Natural killer cell treated with Interleukin-12 subunit alpha and Interleukin-12 subunit beta and Interleukin-15 and Interleukin-18, amount 100 ng/mL, for 72 hours (primary cell): ENCODE measurements at regions not wholly inside any gene's neighbourhood (a gene's known extent, or its start where the extent isn't known, plus 50 kb on each side); places are given as distances from the start of the nearest gene placed in this dataset.

Experiments used
- ATAC-seq, 2 donors: fragments of 150-1000 bp; cut with Tn5 transposase in 1 of 2; sonication (Bioruptor Pico), chemical (Tn5 transposase) in 1 of 2; 2 replicates each; pipeline ENCODE4 v1.10.0; 2021
- DNase-seq: peaks from one replicate; pipeline ENCODE4 v3.0.0; 2022; ENCODE audit warnings: low spot score
- H3K27ac Mint-ChIP-seq, 2 donors: 1 replicate in 1 of 2; 2 replicates in 1 of 2; pipeline ENCODE4 v1.8.0; 2022; ENCODE audit warnings: mixed read lengths in 2 of 2, mild to moderate bottlenecking in 1 of 2, moderate library complexity in 1 of 2
- H3K27me3 Mint-ChIP-seq, 2 donors: 1 replicate in 1 of 2; 2 replicates in 1 of 2; pipeline ENCODE4 v1.8.0; 2022; ENCODE audit warnings: mixed read lengths in 2 of 2
- H3K36me3 Mint-ChIP-seq: one replicate; pipeline ENCODE4 v1.8.0; 2022; ENCODE audit warnings: mixed read lengths
- H3K4me1 Mint-ChIP-seq, 2 donors: 1 replicate in 1 of 2; 2 replicates in 1 of 2; pipeline ENCODE4 v1.8.0; 2022; ENCODE audit warnings: low read depth in 2 of 2, mixed read lengths in 2 of 2, mild to moderate bottlenecking in 1 of 2
- H3K4me3 Mint-ChIP-seq: one replicate; pipeline ENCODE4 v1.8.0; 2022; ENCODE audit warnings: mixed read lengths
- H3K9me3 Mint-ChIP-seq: 2 replicates; pipeline ENCODE4 v1.8.0; 2022; ENCODE audit warnings: mixed read lengths

DNA sequence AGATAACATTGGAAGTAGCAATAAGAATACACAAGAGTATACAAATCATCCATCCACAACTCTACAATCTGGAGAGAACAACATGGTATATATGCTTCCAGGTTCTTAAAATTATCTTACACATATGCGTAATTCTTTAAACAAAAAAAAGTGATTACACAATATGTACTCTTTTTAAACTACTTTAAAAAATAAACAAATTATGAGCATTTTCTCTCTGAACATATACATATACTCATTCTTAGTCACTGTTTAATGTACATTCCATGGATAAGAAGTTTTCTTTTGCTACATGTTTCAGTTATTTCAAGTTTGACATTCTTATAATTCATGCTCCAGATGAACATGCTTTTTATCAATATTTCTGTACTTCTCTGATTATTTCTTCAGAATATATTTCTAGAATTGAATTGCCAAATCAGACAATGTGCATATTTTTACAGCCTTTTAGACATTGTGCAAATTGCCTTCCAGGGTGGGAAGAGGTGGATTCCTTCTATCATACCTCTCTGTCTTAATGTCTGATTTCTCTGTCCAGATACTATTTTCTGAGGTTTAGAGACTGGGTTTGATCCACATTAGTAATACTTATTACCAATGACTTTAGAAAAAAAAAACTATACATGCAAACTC, 551.6 kb downstream of the METTL15 start:
- Mint-ChIP-seq H3K9me3 (peaks cover 10% of the 10 kb centered on the region), H3K4me3 (no peak overlapping the region), H3K27me3 (no peaks in the 10 kb centered on the region), H3K36me3 (no peaks in the 10 kb centered on the region), H3K27ac (no peak overlapping the region), H3K4me1 (no peaks in the 10 kb centered on the region)
- ATAC-seq (no peak), DNase-seq (no peak)

DNA sequence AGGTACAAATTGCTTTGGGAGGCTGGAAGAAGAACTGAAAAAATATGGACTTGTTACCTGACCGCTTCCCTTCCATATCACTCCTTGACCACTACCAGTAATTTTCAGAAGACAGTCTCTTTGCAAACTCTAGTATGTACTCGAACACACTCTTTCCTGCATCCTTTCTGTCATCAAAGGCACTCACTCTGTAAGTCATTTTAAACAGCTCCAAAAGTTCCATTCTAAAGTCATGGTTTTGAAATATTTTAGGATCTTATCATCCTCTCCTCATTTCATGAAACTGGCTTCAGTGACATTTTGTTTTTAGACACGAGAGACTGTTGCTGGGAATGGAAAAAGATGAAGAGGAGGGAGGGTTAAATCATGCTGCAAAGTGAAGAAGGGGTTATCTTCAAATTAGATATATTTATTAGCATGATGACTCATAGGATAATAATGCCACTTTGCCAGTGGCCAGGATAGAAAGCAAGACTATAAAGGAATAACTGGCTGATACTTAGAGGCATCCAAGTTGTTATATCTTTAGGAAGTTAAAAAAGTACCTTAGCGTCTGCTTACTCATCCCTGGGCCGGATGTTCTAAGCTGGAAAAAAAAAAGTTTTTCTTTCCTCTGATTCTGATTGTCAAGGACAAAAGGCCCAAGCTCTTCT, 549.3 kb downstream of the METTL15 start:
- H3K4me1 Mint-ChIP-seq: no peaks in the 10 kb centered on the region
- H3K27ac Mint-ChIP-seq: no peak overlapping the region
- DNase-seq (no peak), ATAC-seq (no peak)
- H3K4me3 Mint-ChIP-seq: no peak overlapping the region
- peaks cover 3% of the 10 kb centered on the region for H3K9me3 Mint-ChIP-seq
- H3K27me3 Mint-ChIP-seq: no peaks in the 10 kb centered on the region
- H3K36me3 Mint-ChIP-seq: no peaks in the 10 kb centered on the region

DNA sequence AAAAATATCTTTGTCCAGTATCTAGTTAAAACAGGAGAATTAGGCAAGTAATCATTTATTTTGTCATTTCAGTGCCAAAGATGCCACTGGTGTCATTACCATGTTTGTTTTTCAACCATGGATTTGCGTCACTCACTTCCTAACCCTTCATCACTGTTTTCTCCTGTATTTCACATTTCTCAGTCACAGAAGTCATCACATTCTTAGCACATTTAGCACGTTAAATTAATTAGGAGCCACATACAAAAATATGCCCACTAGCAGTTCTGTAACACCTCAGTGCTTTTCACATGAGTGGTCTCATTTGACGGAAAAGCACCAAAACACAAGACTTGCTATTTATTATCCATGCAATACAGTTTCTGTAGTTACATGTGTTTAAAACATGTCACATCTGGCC, 546.0 kb downstream of the METTL15 start:
- DNase-seq (no peak), ATAC-seq (no peak)
- H3K27ac Mint-ChIP-seq: no peak overlapping the region
- H3K9me3 Mint-ChIP-seq: no peaks in the 10 kb centered on the region
- no peaks in the 10 kb centered on the region for H3K36me3 Mint-ChIP-seq
- no peaks in the 10 kb centered on the region for H3K4me1 Mint-ChIP-seq
- no peak overlapping the region for H3K4me3 Mint-ChIP-seq
- H3K27me3 Mint-ChIP-seq: no peaks in the 10 kb centered on the region

DNA sequence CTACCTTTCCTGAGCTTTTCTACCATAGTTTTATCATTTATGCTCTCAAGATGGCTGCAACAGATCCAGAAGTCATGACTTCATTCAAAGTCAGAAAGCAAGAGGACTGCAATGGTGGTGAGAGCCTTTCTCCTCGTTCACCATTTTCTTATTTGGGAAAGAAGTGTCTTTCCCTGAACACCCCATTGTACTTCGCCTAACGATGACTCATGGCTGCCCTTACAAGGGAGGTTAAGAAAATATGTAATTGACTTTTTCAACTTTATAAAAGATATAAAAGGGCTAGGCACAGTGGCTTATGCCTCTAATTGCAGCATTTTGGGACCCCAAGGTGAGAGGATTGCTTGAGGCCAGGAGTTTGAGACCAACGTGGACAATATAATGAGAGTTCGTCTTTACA, 541.7 kb downstream of the METTL15 start:
- Mint-ChIP-seq H3K27me3 (no peaks in the 10 kb centered on the region), H3K4me1 (no peaks in the 10 kb centered on the region), H3K9me3 (peaks cover 16% of the 10 kb centered on the region), H3K4me3 (no peak overlapping the region), H3K36me3 (no peaks in the 10 kb centered on the region), H3K27ac (no peak overlapping the region)
- ATAC-seq: no peak
- no peak for DNase-seq

DNA sequence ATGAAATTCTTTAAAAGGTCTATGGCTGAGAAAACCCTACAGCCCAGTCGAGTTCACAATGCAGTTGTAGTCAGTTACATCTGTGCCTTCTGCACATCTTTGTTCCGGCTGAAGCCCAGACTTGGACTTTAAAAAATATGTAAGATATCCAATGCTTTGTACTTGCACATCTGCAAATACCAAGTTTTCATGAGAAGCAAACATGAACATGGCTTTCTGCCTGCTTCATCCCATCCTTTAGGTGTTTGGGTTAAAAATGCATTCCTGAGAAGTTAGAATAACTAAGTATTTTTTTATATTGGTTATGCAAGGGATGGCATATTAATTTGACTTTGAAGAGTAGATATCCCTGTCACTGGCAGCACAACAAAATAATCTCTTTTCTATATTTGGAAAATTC, 528.4 kb downstream of the METTL15 start:
- DNase-seq: no peak
- no peak for ATAC-seq
- Mint-ChIP-seq H3K4me1 (no peaks in the 10 kb centered on the region), H3K27ac (no peak overlapping the region), H3K27me3 (no peaks in the 10 kb centered on the region), H3K36me3 (no peaks in the 10 kb centered on the region), H3K9me3 (peaks cover 4% of the 10 kb centered on the region), H3K4me3 (no peak overlapping the region)

DNA sequence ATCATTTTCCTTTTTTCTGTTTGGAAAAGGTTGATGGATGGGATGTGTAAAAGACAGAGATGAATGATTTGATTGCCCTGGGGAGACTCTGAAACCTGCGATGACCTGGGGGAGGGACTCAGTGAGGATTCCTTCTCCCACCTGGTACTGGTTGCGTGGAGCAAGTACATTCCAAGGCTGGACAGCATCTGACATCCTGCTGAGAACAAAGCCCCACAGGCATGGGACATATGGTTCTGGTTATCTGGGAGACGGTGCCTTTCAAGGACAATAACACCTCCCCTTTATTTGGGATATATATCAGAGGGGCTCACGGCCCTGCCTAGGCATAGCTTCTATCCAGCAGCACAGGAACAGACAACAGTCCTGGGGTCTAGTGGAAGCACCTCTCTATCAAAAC, 527.8 kb downstream of the METTL15 start:
- no peaks in the 10 kb centered on the region for H3K4me1 Mint-ChIP-seq
- H3K4me3 Mint-ChIP-seq: no peak overlapping the region
- peaks cover 4% of the 10 kb centered on the region for H3K9me3 Mint-ChIP-seq
- no peak overlapping the region for H3K27ac Mint-ChIP-seq
- no peaks in the 10 kb centered on the region for H3K27me3 Mint-ChIP-seq
- H3K36me3 Mint-ChIP-seq: no peaks in the 10 kb centered on the region
- ATAC-seq (no peak), DNase-seq (no peak)

DNA sequence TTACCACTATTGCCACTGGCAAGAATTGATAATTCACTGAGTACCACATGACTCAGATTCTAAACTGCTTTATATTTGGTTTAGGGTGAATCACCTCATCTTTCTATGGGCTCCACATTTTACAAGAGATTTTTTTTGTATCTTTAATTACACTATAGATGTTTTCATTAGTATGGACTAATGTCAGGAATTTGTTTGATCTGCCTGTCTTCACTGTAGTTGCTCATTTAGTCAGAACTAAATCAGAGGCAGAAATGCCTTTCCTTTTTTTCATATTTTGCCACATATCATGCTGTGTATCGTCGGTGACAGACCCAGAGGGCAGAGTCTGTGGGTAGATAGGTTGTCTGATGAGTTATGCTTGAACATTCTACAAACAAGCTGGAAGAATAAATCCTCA, 524.1 kb downstream of the METTL15 start:
- peaks cover 4% of the 10 kb centered on the region for H3K9me3 Mint-ChIP-seq
- no peaks in the 10 kb centered on the region for H3K4me1 Mint-ChIP-seq
- H3K4me3 Mint-ChIP-seq: no peak overlapping the region
- H3K27me3 Mint-ChIP-seq: no peaks in the 10 kb centered on the region
- no peak for DNase-seq
- no peak overlapping the region for H3K27ac Mint-ChIP-seq
- H3K36me3 Mint-ChIP-seq: no peaks in the 10 kb centered on the region
- ATAC-seq: no peak

DNA sequence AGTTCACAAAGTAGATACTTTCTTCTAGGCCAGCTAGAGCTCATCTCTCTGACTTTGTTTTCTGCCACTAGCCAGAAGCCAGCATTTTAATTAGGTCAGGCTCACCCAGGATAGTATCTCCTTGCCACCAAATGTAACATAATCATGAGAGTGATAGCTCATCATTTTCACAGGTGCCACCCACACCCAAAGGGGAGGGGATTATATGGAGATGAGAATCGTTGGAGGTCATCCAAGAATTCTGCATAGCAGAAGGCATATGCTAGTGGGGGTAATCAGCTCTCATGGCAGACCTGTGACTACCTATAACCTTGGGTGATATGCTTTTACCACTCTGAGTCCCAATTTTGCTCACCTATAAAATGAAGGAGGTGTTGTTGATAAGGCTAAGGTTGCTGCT, 523.0 kb downstream of the METTL15 start:
- Mint-ChIP-seq H3K36me3 (no peaks in the 10 kb centered on the region), H3K27me3 (no peaks in the 10 kb centered on the region), H3K4me1 (no peaks in the 10 kb centered on the region), H3K27ac (no peak overlapping the region), H3K4me3 (no peak overlapping the region), H3K9me3 (peaks cover 4% of the 10 kb centered on the region)
- DNase-seq (no peak), ATAC-seq (no peak)

DNA sequence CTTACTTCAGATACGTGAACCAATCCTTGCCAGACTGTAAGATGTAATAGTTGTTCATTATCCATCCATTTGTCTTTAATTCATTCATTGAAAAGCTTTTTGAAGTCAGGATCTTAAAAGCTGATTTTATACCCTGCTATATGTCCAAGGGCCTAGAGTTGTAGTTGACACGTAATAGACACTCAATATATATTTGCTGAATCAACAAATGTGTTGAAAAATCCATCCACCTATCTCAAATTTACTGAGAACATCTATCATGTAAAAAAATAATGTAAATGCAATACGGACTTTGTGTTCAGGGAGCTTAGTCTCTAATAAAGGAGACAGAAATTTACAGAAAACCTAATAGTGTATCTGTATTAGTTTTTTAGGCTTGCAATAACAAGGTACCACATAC, 521.0 kb downstream of the METTL15 start:
- peaks cover 4% of the 10 kb centered on the region for H3K9me3 Mint-ChIP-seq
- no peaks in the 10 kb centered on the region for H3K4me1 Mint-ChIP-seq
- ATAC-seq (no peak), DNase-seq (no peak)
- H3K4me3 Mint-ChIP-seq: no peak overlapping the region
- no peak overlapping the region for H3K27ac Mint-ChIP-seq
- H3K36me3 Mint-ChIP-seq: no peaks in the 10 kb centered on the region
- H3K27me3 Mint-ChIP-seq: no peaks in the 10 kb centered on the region

DNA sequence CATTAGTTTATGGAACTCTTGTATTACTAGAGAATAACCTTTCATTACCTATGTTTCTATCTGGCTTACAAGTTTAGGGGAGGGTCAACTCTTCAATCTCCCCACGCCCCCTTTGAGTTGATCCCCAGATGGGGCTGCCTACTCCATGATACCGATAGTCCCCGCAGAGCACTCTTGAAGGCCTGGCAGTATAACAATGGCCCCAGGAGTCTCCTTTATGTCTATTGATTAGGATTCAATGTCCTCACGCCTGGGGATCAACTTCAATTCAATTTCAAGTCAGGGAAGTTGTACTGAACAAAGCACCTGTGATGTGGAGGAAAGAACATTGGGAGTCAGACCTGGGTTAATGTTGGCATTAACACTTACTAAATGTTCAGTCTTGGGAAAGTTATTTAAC, 520.2 kb downstream of the METTL15 start:
- H3K27me3 Mint-ChIP-seq: no peaks in the 10 kb centered on the region
- no peaks in the 10 kb centered on the region for H3K36me3 Mint-ChIP-seq

DNA sequence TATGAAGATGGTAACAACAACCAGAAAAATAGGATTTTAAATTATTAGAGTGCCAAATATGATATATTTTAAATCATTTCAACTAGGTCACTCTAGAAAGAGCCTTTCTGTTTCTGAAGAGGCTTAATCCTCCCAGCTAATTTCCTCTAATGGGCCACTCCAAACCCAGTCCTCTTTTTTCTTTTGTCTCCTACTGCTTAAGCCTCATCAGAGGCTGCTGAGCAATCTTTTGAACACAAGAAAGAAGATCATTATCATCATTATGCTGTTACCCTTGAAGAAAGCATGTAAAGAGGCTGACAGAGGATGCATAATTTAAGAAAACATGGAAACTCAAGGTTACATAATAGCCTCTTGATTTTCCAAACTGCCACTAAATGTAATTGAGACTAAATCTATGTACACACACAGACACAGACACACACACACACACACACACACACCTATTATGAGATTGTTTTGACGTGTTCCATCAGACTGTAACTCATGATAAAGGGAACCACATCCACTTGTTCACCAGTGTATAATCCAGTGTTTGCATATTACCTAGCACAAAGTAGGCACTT, 519.6 kb downstream of the METTL15 start:
- H3K4me3 Mint-ChIP-seq: no peak overlapping the region
- no peaks in the 10 kb centered on the region for H3K4me1 Mint-ChIP-seq
- H3K27ac Mint-ChIP-seq: no peak overlapping the region
- H3K36me3 Mint-ChIP-seq: no peaks in the 10 kb centered on the region
- peaks cover 3% of the 10 kb centered on the region for H3K9me3 Mint-ChIP-seq
- ATAC-seq: no peak
- H3K27me3 Mint-ChIP-seq: no peaks in the 10 kb centered on the region
- DNase-seq: no peak

More for the DNA sequence above, 520.2 kb downstream of the METTL15 start:
- DNase-seq (no peak), ATAC-seq (no peak)
- Mint-ChIP-seq H3K9me3 (peaks cover 6% of the 10 kb centered on the region), H3K4me3 (no peak overlapping the region), H3K4me1 (no peaks in the 10 kb centered on the region), H3K27ac (no peak overlapping the region)

DNA sequence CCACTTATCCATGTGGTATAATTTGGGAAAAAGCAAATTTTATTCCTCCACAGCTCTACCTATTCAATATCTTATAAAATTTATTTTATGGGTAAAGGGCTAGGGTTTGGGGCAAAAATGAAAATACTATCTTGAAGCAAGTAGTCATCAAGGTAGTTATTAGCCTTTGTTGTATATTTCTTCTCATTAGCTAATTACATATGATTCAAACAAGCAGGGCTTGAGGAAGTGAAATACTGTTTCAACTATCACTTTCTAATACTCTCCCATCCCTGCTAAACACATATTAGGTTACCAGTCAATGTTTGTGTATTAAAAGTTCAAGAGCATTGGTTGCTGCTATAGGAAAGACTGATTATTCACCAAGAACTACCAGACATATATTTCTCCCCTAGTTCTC, 517.3 kb downstream of the METTL15 start:
- ATAC-seq (no peak), DNase-seq (no peak)
- H3K27ac Mint-ChIP-seq: no peak overlapping the region
- no peak overlapping the region for H3K4me3 Mint-ChIP-seq
- H3K9me3 Mint-ChIP-seq: peaks cover 10% of the 10 kb centered on the region
- no peaks in the 10 kb centered on the region for H3K4me1 Mint-ChIP-seq
- H3K36me3 Mint-ChIP-seq: peaks cover 5% of the 10 kb centered on the region
- no peaks in the 10 kb centered on the region for H3K27me3 Mint-ChIP-seq

DNA sequence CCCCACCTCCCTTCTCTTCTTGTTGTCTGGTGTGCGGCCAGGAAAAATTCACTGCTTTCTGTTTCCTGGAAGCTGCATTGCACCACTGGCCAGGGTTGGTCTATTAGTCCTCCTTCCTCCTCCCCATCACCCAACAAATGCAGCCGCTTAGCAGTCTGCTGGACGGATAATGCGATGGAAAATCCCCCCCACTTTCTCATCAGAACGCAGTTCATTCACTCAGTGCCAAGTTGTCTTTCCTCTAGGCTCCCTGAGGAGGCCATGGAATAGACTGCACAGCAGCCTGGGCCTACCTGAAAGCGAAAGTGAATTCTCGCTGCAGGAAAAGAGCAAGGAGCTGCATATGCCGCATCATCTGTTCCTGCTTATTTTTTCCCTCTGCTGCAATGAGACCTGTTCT, 513.6 kb downstream of the METTL15 start:
- DNase-seq (no peak), ATAC-seq (no peak)
- H3K9me3 Mint-ChIP-seq: peaks cover 13% of the 10 kb centered on the region
- no peak overlapping the region for H3K27ac Mint-ChIP-seq
- no peaks in the 10 kb centered on the region for H3K27me3 Mint-ChIP-seq
- no peak overlapping the region for H3K4me3 Mint-ChIP-seq
- H3K36me3 Mint-ChIP-seq: peaks cover 5% of the 10 kb centered on the region
- H3K4me1 Mint-ChIP-seq: no peaks in the 10 kb centered on the region

DNA sequence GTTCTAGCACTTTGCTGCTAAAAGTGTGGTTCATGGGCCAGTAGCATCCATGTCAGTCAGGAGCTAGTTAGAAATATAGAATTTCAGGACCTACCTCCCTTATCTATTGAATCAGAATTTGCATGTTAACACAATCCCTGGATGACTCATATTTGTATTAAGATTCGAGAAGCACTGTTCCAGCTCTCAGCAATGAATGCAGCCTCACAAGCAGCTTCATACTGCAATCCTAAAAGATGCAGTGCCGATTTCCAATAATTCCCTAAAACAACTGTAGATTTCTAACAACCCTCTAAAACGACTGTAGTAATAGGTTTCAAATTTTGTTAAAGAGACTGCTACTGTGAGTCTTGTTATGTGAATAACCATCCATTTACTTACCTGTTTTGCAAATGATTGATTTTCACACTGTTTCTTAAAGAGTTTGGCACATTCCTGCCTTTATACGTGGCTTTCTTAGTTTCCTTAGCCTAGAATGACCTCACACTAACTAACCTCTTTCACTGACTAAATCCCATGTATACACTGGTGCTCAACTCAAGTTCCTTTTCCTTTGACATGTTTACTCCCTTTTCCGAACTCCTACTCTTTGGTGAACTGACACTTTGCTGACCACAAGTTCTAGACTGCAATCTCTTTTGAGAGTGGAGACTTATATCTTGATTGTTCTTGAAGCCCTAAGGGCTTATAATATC, 511.8 kb downstream of the METTL15 start:
- H3K4me1 Mint-ChIP-seq: no peaks in the 10 kb centered on the region
- no peak for DNase-seq
- H3K4me3 Mint-ChIP-seq: no peak overlapping the region
- H3K27ac Mint-ChIP-seq: no peak overlapping the region
- peaks cover 13% of the 10 kb centered on the region for H3K9me3 Mint-ChIP-seq
- H3K27me3 Mint-ChIP-seq: no peaks in the 10 kb centered on the region
- peaks cover 5% of the 10 kb centered on the region for H3K36me3 Mint-ChIP-seq
- ATAC-seq: no peak
